Liver (tissue), 8 donors: ENCODE measurements at regions not wholly inside any gene's neighbourhood (a gene's known extent, or its start where the extent isn't known, plus 50 kb on each side); places are given as distances from the start of the nearest gene placed in this dataset.

ENCODE experiments used
- DNase-seq: peaks from one replicate; pipeline ENCODE4 v3.0.0-alpha.2; 2017; ENCODE audit warnings: low spot score
- H3K27ac ChIP-seq, 2 donors: one replicate each; pipeline ENCODE4 v1.7.0; 2013; ENCODE audit warnings: inconsistent platforms in 2 of 2, low read length in 2 of 2, control low read depth in 1 of 2, low read depth in 1 of 2, mild to moderate bottlenecking in 1 of 2
- H3K27me3 ChIP-seq, 4 donors: one replicate each; pipeline versions ENCODE4 v1.6.1 to v1.7.0; 2013; ENCODE audit warnings: low read length in 3 of 4, inconsistent platforms in 1 of 4, mild to moderate bottlenecking in 1 of 4, moderate library complexity in 1 of 4; ENCODE audit not compliant: control insufficient read depth in 4 of 4, insufficient read depth in 4 of 4
- H3K36me3 ChIP-seq, 4 donors: one replicate each; pipeline versions ENCODE4 v1.6.1 to v1.7.0; 2013; ENCODE audit warnings: low read length in 3 of 4, mild to moderate bottlenecking in 3 of 4, low read depth in 1 of 4, moderate library complexity in 1 of 4; ENCODE audit not compliant: control insufficient read depth in 4 of 4, insufficient read depth in 3 of 4
- H3K4me1 ChIP-seq, 4 donors: one replicate each; pipeline versions ENCODE4 v1.6.1 to v1.7.0; 2013; ENCODE audit warnings: low read length in 3 of 4, mild to moderate bottlenecking in 3 of 4, moderate library complexity in 1 of 4; ENCODE audit not compliant: control insufficient read depth in 4 of 4, insufficient read depth in 4 of 4
- H3K4me3 ChIP-seq, 3 donors: one replicate each; pipeline versions ENCODE4 v1.6.1 to v1.7.0; 2013; ENCODE audit warnings: low read length in 3 of 3, control low read depth in 1 of 3, low read depth in 1 of 3, mild to moderate bottlenecking in 1 of 3
- H3K9ac ChIP-seq, 2 donors: one replicate each; pipeline ENCODE4 v1.7.0; 2013; ENCODE audit warnings: low read length in 2 of 2, mild to moderate bottlenecking in 2 of 2, moderate library complexity in 2 of 2, control low read depth in 1 of 2, low read depth in 1 of 2
- H3K9me3 ChIP-seq, 4 donors: one replicate each; pipeline versions ENCODE4 v1.6.1 to v1.7.0; 2013; ENCODE audit warnings: low read length in 3 of 4; ENCODE audit not compliant: control insufficient read depth in 4 of 4
- ATF3 ChIP-seq: IDR thresholded peaks from 2 replicates; pipeline ENCODE4 v1.6.1; 2016; ENCODE audit warnings: antibody characterized with exemption
- CTCF ChIP-seq: fragments of 150-350 bp; IDR thresholded peaks from 2 replicates; pipeline ENCODE4 v1.5.1; 2017; ENCODE audit warnings: improper control_type of control experiment, low read depth, low read length; ENCODE audit not compliant: missing input control
- EGR1 ChIP-seq, 2 donors: IDR thresholded peaks; 2 replicates each; pipeline ENCODE4 v1.6.1; 2016 to 2018; ENCODE audit warnings: antibody characterized with exemption in 2 of 2, low read depth in 2 of 2
- FOXA1 ChIP-seq: IDR thresholded peaks from 2 replicates; pipeline ENCODE4 v1.6.1; 2016; ENCODE audit warnings: antibody characterized with exemption
- FOXA2 ChIP-seq: IDR thresholded peaks from 2 replicates; pipeline ENCODE4 v1.6.1; 2016; ENCODE audit warnings: antibody characterized with exemption
- GABPA ChIP-seq, 2 donors: IDR thresholded peaks in 1 of 2; conservative IDR thresholded peaks in 1 of 2; 2 replicates each; pipeline ENCODE4 v1.6.1; 2016; ENCODE audit warnings: antibody characterized with exemption in 2 of 2, mild to moderate bottlenecking in 1 of 2, moderate library complexity in 1 of 2
- HNF4A ChIP-seq, 2 donors: conservative IDR thresholded peaks; 2 replicates each; pipeline ENCODE4 v1.6.1; 2016; ENCODE audit warnings: antibody characterized with exemption in 2 of 2, mild to moderate bottlenecking in 2 of 2
- HNF4G ChIP-seq: IDR thresholded peaks from 2 replicates; pipeline ENCODE4 v1.6.1; 2016; ENCODE audit warnings: antibody characterized with exemption
- JUND ChIP-seq, 2 donors: IDR thresholded peaks; 2 replicates each; pipeline ENCODE4 v1.6.1; 2016; ENCODE audit warnings: antibody characterized with exemption in 2 of 2
- MAX ChIP-seq: IDR thresholded peaks from 2 replicates; pipeline ENCODE4 v1.6.1; 2016; ENCODE audit warnings: antibody characterized with exemption
- NR2F2 ChIP-seq: IDR thresholded peaks from 2 replicates; pipeline ENCODE4 v1.6.1; 2016; ENCODE audit warnings: antibody characterized with exemption
- RAD21 ChIP-seq, 2 donors: IDR thresholded peaks; 2 replicates each; pipeline ENCODE4 v1.6.1; 2016; ENCODE audit warnings: antibody characterized with exemption in 2 of 2, mild to moderate bottlenecking in 2 of 2
- REST ChIP-seq: IDR thresholded peaks from 2 replicates; pipeline ENCODE4 v1.6.1; 2016; ENCODE audit warnings: antibody characterized with exemption, mild to moderate bottlenecking
- RXRA ChIP-seq, 2 donors: IDR thresholded peaks; 2 replicates each; pipeline ENCODE4 v1.6.1; 2017 to 2018; ENCODE audit warnings: antibody characterized with exemption in 2 of 2, mild to moderate bottlenecking in 1 of 2
- SP1 ChIP-seq: IDR thresholded peaks from 2 replicates; pipeline ENCODE4 v1.6.1; 2018; ENCODE audit warnings: antibody characterized with exemption, mild to moderate bottlenecking
- TAF1 ChIP-seq: conservative IDR thresholded peaks from 2 replicates; pipeline ENCODE4 v1.6.1; 2016; ENCODE audit warnings: antibody characterized with exemption, mild to moderate bottlenecking
- YY1 ChIP-seq: IDR thresholded peaks from 2 replicates; pipeline ENCODE4 v1.6.1; 2016; ENCODE audit warnings: antibody characterized with exemption, mild to moderate bottlenecking
- ZBTB33 ChIP-seq: IDR thresholded peaks from 2 replicates; pipeline ENCODE4 v1.6.1; 2016; ENCODE audit warnings: antibody characterized with exemption
- WGBS: extraction: QIAGEN DNeasy Blood & Tissue Kit; methylation state at CpG from one replicate; pipeline ENCODE4 v1.1.7; 2013; 5-methylcytosine and 5-hydroxymethylcytosine counted together
- donor health status: healthy.
- donor health status: healthy.
- donor health status: healthy.
- donor health status: healthy.
- donor health status: healthy.

GRCh38 chr12:127008755-127009403 lies 1258.1 kb upstream of the TMEM132C start:
- TF ChIP-seq FOXA1 (peak; percentile 45), FOXA2 (peak; percentile 38), RXRA (IDR thresholded peaks at IDR 0.05) (peak; percentile 54 to 81), REST (peak; percentile 49), ZBTB33 (peak; percentile 59), RAD21 (IDR thresholded peaks at IDR 0.05) (peak; percentile 39 to 49), EGR1 (IDR thresholded peaks at IDR 0.05; ENCODE audit: low read depth in 2 of 2) (no peak), NR2F2 (no peak), HNF4A (conservative IDR thresholded peaks at IDR 0.05) (peak; percentile 91 to 96), JUND (IDR thresholded peaks at IDR 0.05) (peak; percentile 62 to 75), HNF4G (peak; percentile 74), TAF1 (no peak), MAX (peak; percentile 45), GABPA (IDR thresholded peaks at IDR 0.05 in 1 of 2, conservative IDR thresholded peaks at IDR 0.05 in 1 of 2) (peak in 1 of 2 donors; percentile 19), ATF3 (peak; percentile 59), SP1 (peak; percentile 83), YY1 (peak; percentile 52), CTCF (no peak)
- no peak for DNase-seq
- Histone ChIP-seq H3K36me3 (no peaks in the 10 kb centered on the region), H3K9me3 (no peaks in the 10 kb centered on the region), H3K27ac (peak overlapping the region in 1 of 2 donors; percentile 39), H3K4me1 (peaks cover 2 to 43% (median 20%) of the 10 kb centered on the region in 4 donors), H3K9ac (no peak overlapping the region), H3K4me3 (no peak overlapping the region), H3K27me3 (peaks cover 0 to 2% (median 0%) of the 10 kb centered on the region in 4 donors)
- 58% methylated on average over 10 of the region's 10 CpGs for WGBS
